ENCODE measurements at regions not wholly inside any gene's neighbourhood (a gene's known extent, or its start where the extent isn't known, plus 50 kb on each side); places are given as distances from the start of the nearest gene placed in this dataset.
"Not testable (repeated sequence)": the region's sequence is repeated elsewhere in the genome, so short reads cannot be mapped to it uniquely, and the experiment has no call there.

- DNase-seq: no peak
Measured at GRCh38 chr2:61774351-61774750, 79.5 kb downstream of the FAM161A start.

GRCh38 chr2:61771904-61772845 is 81.7 kb downstream of the FAM161A start:
- no peak for DNase-seq

GRCh38 chr2:61770746-61771145 is 83.1 kb downstream of the FAM161A start:
- no peak for DNase-seq

GRCh38 chr2:61770298-61770697 is 83.6 kb downstream of the FAM161A start:
- DNase-seq: no peak

GRCh38 chr2:61769093-61769675 is 84.7 kb downstream of the FAM161A start:
- DNase-seq: no peak

GRCh38 chr2:61764035-61764800 is 89.6 kb downstream of the FAM161A start:
- peak; percentile 98 for DNase-seq

GRCh38 chr2:61763605-61764034 is 90.2 kb downstream of the FAM161A start:
- no peak for DNase-seq

GRCh38 chr2:61762292-61762691 is 91.6 kb downstream of the FAM161A start:
- DNase-seq: no peak

GRCh38 chr2:61759718-61760117 is 94.1 kb downstream of the FAM161A start:
- no peak for DNase-seq

GRCh38 chr2:61759005-61759404 is 94.9 kb downstream of the FAM161A start:
- no peak for DNase-seq

- no peak for DNase-seq
Measured at GRCh38 chr2:61758159-61758558, 95.7 kb downstream of the FAM161A start.

GRCh38 chr2:61753512-61753911 is 100.3 kb downstream of the FAM161A start:
- DNase-seq: no peak

- no peak for DNase-seq
Measured at GRCh38 chr2:61750624-61751023, 103.2 kb downstream of the FAM161A start.

- DNase-seq: no peak
Measured at GRCh38 chr2:61742955-61743354, 110.9 kb downstream of the FAM161A start.

- no peak for DNase-seq
Measured at GRCh38 chr2:61737841-61738240, 116.0 kb downstream of the FAM161A start.

- no peak for DNase-seq
Measured at GRCh38 chr2:61736953-61737352, 116.9 kb downstream of the FAM161A start.

GRCh38 chr2:61733563-61733962 is 120.3 kb downstream of the FAM161A start:
- no peak for DNase-seq

GRCh38 chr2:61732787-61733186 is 121.1 kb downstream of the FAM161A start:
- DNase-seq: no peak

GRCh38 chr2:61727746-61728145 is 126.1 kb downstream of the FAM161A start:
- DNase-seq: no peak

GRCh38 chr2:61726456-61727209 is 127.2 kb downstream of the FAM161A start:
- DNase-seq: no peak

- not testable (repeated sequence) for DNase-seq
Measured at GRCh38 chr2:61723364-61723763, 130.5 kb downstream of the FAM161A start.

- DNase-seq: no peak
Measured at GRCh38 chr2:61722800-61723199, 131.1 kb downstream of the FAM161A start.

- DNase-seq: no peak
Measured at GRCh38 chr2:61722318-61722717, 131.5 kb downstream of the FAM161A start.
